ENCODE measurements at regions not wholly inside any gene's neighbourhood (a gene's known extent, or its start where the extent isn't known, plus 50 kb on each side); places are given as distances from the start of the nearest gene placed in this dataset.

GRCh38 chr9:31615966-31616365, 768.5 kb upstream of the ACO1 start:
- TF ChIP-seq, protein P1, sequence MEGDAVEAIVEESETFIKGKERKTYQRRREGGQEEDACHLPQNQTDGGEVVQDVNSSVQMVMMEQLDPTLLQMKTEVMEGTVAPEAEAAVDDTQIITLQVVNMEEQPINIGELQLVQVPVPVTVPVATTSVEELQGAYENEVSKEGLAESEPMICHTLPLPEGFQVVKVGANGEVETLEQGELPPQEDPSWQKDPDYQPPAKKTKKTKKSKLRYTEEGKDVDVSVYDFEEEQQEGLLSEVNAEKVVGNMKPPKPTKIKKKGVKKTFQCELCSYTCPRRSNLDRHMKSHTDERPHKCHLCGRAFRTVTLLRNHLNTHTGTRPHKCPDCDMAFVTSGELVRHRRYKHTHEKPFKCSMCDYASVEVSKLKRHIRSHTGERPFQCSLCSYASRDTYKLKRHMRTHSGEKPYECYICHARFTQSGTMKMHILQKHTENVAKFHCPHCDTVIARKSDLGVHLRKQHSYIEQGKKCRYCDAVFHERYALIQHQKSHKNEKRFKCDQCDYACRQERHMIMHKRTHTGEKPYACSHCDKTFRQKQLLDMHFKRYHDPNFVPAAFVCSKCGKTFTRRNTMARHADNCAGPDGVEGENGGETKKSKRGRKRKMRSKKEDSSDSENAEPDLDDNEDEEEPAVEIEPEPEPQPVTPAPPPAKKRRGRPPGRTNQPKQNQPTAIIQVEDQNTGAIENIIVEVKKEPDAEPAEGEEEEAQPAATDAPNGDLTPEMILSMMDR (IDR thresholded peaks at IDR 0.05): no peak
- TF ChIP-seq POLR2A (IDR thresholded peaks at IDR 0.05): no peak
